ENCODE measurements at regions not wholly inside any gene's neighbourhood (a gene's known extent, or its start where the extent isn't known, plus 50 kb on each side); places are given as distances from the start of the nearest gene placed in this dataset.
"Not testable (repeated sequence)": the region's sequence is repeated elsewhere in the genome, so short reads cannot be mapped to it uniquely, and the experiment has no call there.

- DNase-seq (ENCODE audit: insufficient read length, low spot score) (no peak), FAIRE-seq (no peak)
Observed at GRCh38 chr13:55992145-55992544, 1148.6 kb upstream of the PRR20A start.

GRCh38 chr13:55999709-56000108 lies 1141.0 kb upstream of the PRR20A start:
- FAIRE-seq: no peak

GRCh38 chr13:56009418-56009817 lies 1131.3 kb upstream of the PRR20A start:
- no peak for FAIRE-seq

More at GRCh38 chr13:55999709-56000108, 1141.0 kb upstream of the PRR20A start:
- no peak for DNase-seq (ENCODE audit: insufficient read length, low spot score)

GRCh38 chr13:56012644-56013043 lies 1128.1 kb upstream of the PRR20A start:
- DNase-seq (ENCODE audit: insufficient read length, low spot score) (no peak), FAIRE-seq (no peak)

More at GRCh38 chr13:56009418-56009817, 1131.3 kb upstream of the PRR20A start:
- DNase-seq (ENCODE audit: insufficient read length, low spot score): no peak

- DNase-seq (ENCODE audit: insufficient read length, low spot score) (no peak), FAIRE-seq (no peak)
Observed at GRCh38 chr13:56015919-56016318, 1124.8 kb upstream of the PRR20A start.

- DNase-seq (ENCODE audit: insufficient read length, low spot score) (no peak), FAIRE-seq (no peak)
Observed at GRCh38 chr13:56019606-56020005, 1121.1 kb upstream of the PRR20A start.

- DNase-seq (ENCODE audit: insufficient read length, low spot score) (no peak), FAIRE-seq (no peak)
Observed at GRCh38 chr13:56020425-56020824, 1120.3 kb upstream of the PRR20A start.

GRCh38 chr13:56039992-56040391 lies 1100.7 kb upstream of the PRR20A start:
- FAIRE-seq (no peak), DNase-seq (ENCODE audit: insufficient read length, low spot score) (no peak)

- FAIRE-seq: no peak
- DNase-seq (ENCODE audit: insufficient read length, low spot score): no peak
Observed at GRCh38 chr13:56066321-56066720, 1074.4 kb upstream of the PRR20A start.

- no peak for FAIRE-seq
- no peak for DNase-seq (ENCODE audit: insufficient read length, low spot score)
Observed at GRCh38 chr13:56102641-56103040, 1038.1 kb upstream of the PRR20A start.

GRCh38 chr13:56110751-56111150 lies 1030.0 kb upstream of the PRR20A start:
- DNase-seq (ENCODE audit: insufficient read length, low spot score) (no peak), FAIRE-seq (no peak)

GRCh38 chr13:56134524-56134923 lies 1006.2 kb upstream of the PRR20A start:
- FAIRE-seq (no peak), DNase-seq (ENCODE audit: insufficient read length, low spot score) (no peak)

- no peak for FAIRE-seq
- DNase-seq (ENCODE audit: insufficient read length, low spot score): no peak
Observed at GRCh38 chr13:56166864-56167263, 973.9 kb upstream of the PRR20A start.

GRCh38 chr13:56168581-56168980 lies 972.1 kb upstream of the PRR20A start:
- FAIRE-seq (no peak), DNase-seq (ENCODE audit: insufficient read length, low spot score) (no peak)

- FAIRE-seq (no peak), DNase-seq (ENCODE audit: insufficient read length, low spot score) (no peak)
Observed at GRCh38 chr13:56173346-56173745, 967.4 kb upstream of the PRR20A start.

GRCh38 chr13:56182598-56182997 lies 958.1 kb upstream of the PRR20A start:
- no peak for FAIRE-seq
- no peak for DNase-seq (ENCODE audit: insufficient read length, low spot score)

- FAIRE-seq (no peak), DNase-seq (ENCODE audit: insufficient read length, low spot score) (no peak)
Observed at GRCh38 chr13:56187331-56187730, 953.4 kb upstream of the PRR20A start.

GRCh38 chr13:56188582-56188981 lies 952.1 kb upstream of the PRR20A start:
- FAIRE-seq; DNase-seq (ENCODE audit: insufficient read length, low spot score): not testable (repeated sequence)

- DNase-seq (ENCODE audit: insufficient read length, low spot score): no peak
- no peak for FAIRE-seq
Observed at GRCh38 chr13:56189439-56189838, 951.3 kb upstream of the PRR20A start.

- no peak for DNase-seq (ENCODE audit: insufficient read length, low spot score)
- no peak for FAIRE-seq
Observed at GRCh38 chr13:56189978-56190377, 950.7 kb upstream of the PRR20A start.

GRCh38 chr13:56198350-56198749 lies 942.4 kb upstream of the PRR20A start:
- DNase-seq (ENCODE audit: insufficient read length, low spot score): no peak
- no peak for FAIRE-seq

- DNase-seq (ENCODE audit: insufficient read length, low spot score): no peak
- no peak for FAIRE-seq
Observed at GRCh38 chr13:56201834-56202233, 938.9 kb upstream of the PRR20A start.

- FAIRE-seq (no peak), DNase-seq (ENCODE audit: insufficient read length, low spot score) (no peak)
Observed at GRCh38 chr13:56216221-56216620, 924.5 kb upstream of the PRR20A start.

Data from GM19239 (cell line).